H9 (cell line): ENCODE measurements at regions not wholly inside any gene's neighbourhood (a gene's known extent, or its start where the extent isn't known, plus 50 kb on each side); places are given as distances from the start of the nearest gene placed in this dataset.

Source experiments
- DNase-seq: peaks from one replicate; pipeline ENCODE4 v3.0.0-alpha.2; 2017
- H2AFZ ChIP-seq: one replicate; pipeline ENCODE4 v1.6.1; 2013; ENCODE audit warnings: mild to moderate bottlenecking, low read length, control low read depth, moderate library complexity
- H2AK5ac ChIP-seq: 2 replicates; pipeline ENCODE4 v1.6.1; 2013; ENCODE audit warnings: low read length, control low read depth, mixed read lengths; ENCODE audit not compliant: insufficient read length
- H2BK120ac ChIP-seq: one replicate; pipeline ENCODE4 v1.6.1; 2013; ENCODE audit warnings: low read depth, mild to moderate bottlenecking, low read length, control low read depth, inconsistent platforms; ENCODE audit not compliant: poor library complexity, severe bottlenecking
- H2BK12ac ChIP-seq: 2 replicates; pipeline ENCODE4 v1.6.1; 2013; ENCODE audit warnings: low read length, control low read depth, mixed read lengths, low read depth; ENCODE audit not compliant: insufficient read length
- H2BK15ac ChIP-seq: 2 replicates; pipeline ENCODE4 v1.6.1; 2013; ENCODE audit warnings: low read depth, low read length, control low read depth
- H2BK20ac ChIP-seq: one replicate; pipeline ENCODE4 v1.6.1; 2013; ENCODE audit warnings: low read depth, mild to moderate bottlenecking, low read length, control low read depth, inconsistent platforms; ENCODE audit not compliant: poor library complexity, severe bottlenecking
- H2BK5ac ChIP-seq: 2 replicates; pipeline ENCODE4 v1.6.1; 2013; ENCODE audit warnings: low read length, control low read depth, mixed read lengths; ENCODE audit not compliant: insufficient read length
- H3K14ac ChIP-seq: 2 replicates; pipeline ENCODE4 v1.6.1; 2013; ENCODE audit warnings: low read length, control low read depth; ENCODE audit not compliant: insufficient read depth
- H3K18ac ChIP-seq: 2 replicates; pipeline ENCODE4 v1.6.1; 2013; ENCODE audit warnings: low read depth, mild to moderate bottlenecking, mixed read lengths, low read length, control low read depth; ENCODE audit not compliant: insufficient read length
- H3K23ac ChIP-seq: 2 replicates; pipeline ENCODE4 v1.6.1; 2013; ENCODE audit warnings: low read length, control low read depth, mixed read lengths, low read depth; ENCODE audit not compliant: insufficient read length
- H3K23me2 ChIP-seq: 2 replicates; pipeline ENCODE4 v1.6.1; 2013; ENCODE audit warnings: low read depth, mild to moderate bottlenecking, mixed read lengths, low read length, control low read depth; ENCODE audit not compliant: insufficient read length, poor library complexity, severe bottlenecking
- H3K27ac ChIP-seq: 2 replicates; pipeline ENCODE4 v1.5.1; 2013; ENCODE audit warnings: low read length, control low read depth, mixed read lengths, low read depth; ENCODE audit not compliant: insufficient read length
- H3K27me3 ChIP-seq: 2 replicates; pipeline ENCODE4 v1.6.1; 2013; ENCODE audit warnings: low read length, control low read depth, inconsistent platforms; ENCODE audit not compliant: insufficient read depth
- H3K4ac ChIP-seq: 2 replicates; pipeline ENCODE4 v1.6.1; 2013; ENCODE audit warnings: low read depth, mild to moderate bottlenecking, control low read depth, inconsistent platforms, low read length, moderate library complexity
- H3K4me1 ChIP-seq: 2 replicates; pipeline ENCODE4 v1.6.1; 2013; ENCODE audit warnings: low read length, control low read depth, inconsistent platforms; ENCODE audit not compliant: insufficient read depth
- H3K4me2 ChIP-seq: 2 replicates; pipeline ENCODE4 v1.6.1; 2013; ENCODE audit warnings: low read length, control low read depth, mixed read lengths; ENCODE audit not compliant: insufficient read length, insufficient read depth
- H3K56ac ChIP-seq: 2 replicates; pipeline ENCODE4 v1.6.1; 2013; ENCODE audit warnings: low read depth, mild to moderate bottlenecking, mixed read lengths, low read length, control low read depth; ENCODE audit not compliant: insufficient read length
- H3K79me1 ChIP-seq: 2 replicates; pipeline ENCODE4 v1.6.1; 2013; ENCODE audit warnings: low read depth, mild to moderate bottlenecking, moderate library complexity, low read length, control low read depth, inconsistent platforms; ENCODE audit not compliant: insufficient read depth, poor library complexity, severe bottlenecking
- H3K79me2 ChIP-seq: 2 replicates; pipeline ENCODE4 v1.6.1; 2013; ENCODE audit warnings: low read length, control low read depth, inconsistent platforms; ENCODE audit not compliant: insufficient read depth
- H3K9ac ChIP-seq: 2 replicates; pipeline ENCODE4 v1.6.1; 2013; ENCODE audit warnings: low read length, control low read depth, mixed read lengths; ENCODE audit not compliant: insufficient read length; ENCODE audit errors: extremely low read depth
- H3K9me3 ChIP-seq: one replicate; pipeline ENCODE4 v1.6.1; 2013; ENCODE audit warnings: low read depth, low read length, inconsistent platforms; ENCODE audit not compliant: control insufficient read depth
- H3T11ph ChIP-seq: one replicate; pipeline ENCODE4 v1.6.1; 2013; ENCODE audit warnings: mild to moderate bottlenecking, low read length, control low read depth, inconsistent platforms
- H4K20me1 ChIP-seq: one replicate; pipeline ENCODE4 v1.6.1; 2013; ENCODE audit not compliant: control insufficient read depth, insufficient read length, insufficient read depth
- H4K5ac ChIP-seq: 2 replicates; pipeline ENCODE4 v1.6.1; 2013; ENCODE audit warnings: low read depth, mild to moderate bottlenecking, mixed read lengths, low read length, control low read depth; ENCODE audit not compliant: insufficient read length
- H4K8ac ChIP-seq: replicated peaks from 2 replicates; pipeline ENCODE4 v1.6.1; 2013; ENCODE audit warnings: low read length, control low read depth, mixed read lengths, low read depth; ENCODE audit not compliant: insufficient read length
- H4K91ac ChIP-seq: 2 replicates; pipeline ENCODE4 v1.6.1; 2013; ENCODE audit warnings: low read depth, mild to moderate bottlenecking, moderate library complexity, mixed read lengths, low read length, control low read depth; ENCODE audit not compliant: insufficient read length
- H3K27ac Mint-ChIP-seq, 3 experiments: 2 replicates in 2 of 3; 3 replicates in 1 of 3; pipeline ENCODE4 v1.8.0; 2020 to 2021; ENCODE audit warnings: mixed read lengths in 3 of 3, mild to moderate bottlenecking in 1 of 3, moderate library complexity in 1 of 3
- H3K27me3 Mint-ChIP-seq: 2 replicates; pipeline ENCODE4 v1.8.0; 2021; ENCODE audit warnings: low read depth, mild to moderate bottlenecking, moderate library complexity, mixed read lengths
- H3K36me3 Mint-ChIP-seq, 3 experiments: 2 replicates in 2 of 3; 3 replicates in 1 of 3; pipeline ENCODE4 v1.8.0; 2020 to 2021; ENCODE audit warnings: low read depth in 3 of 3, mixed read lengths in 3 of 3; ENCODE audit not compliant: insufficient read depth in 1 of 3
- H3K4me1 Mint-ChIP-seq, 2 experiments: 2 replicates each; pipeline ENCODE4 v1.8.0; 2020; ENCODE audit warnings: mixed read lengths in 2 of 2
- H3K4me3 Mint-ChIP-seq, 2 experiments: 2 replicates in 1 of 2; 3 replicates in 1 of 2; pipeline ENCODE4 v1.8.0; 2020 to 2021; ENCODE audit warnings: mild to moderate bottlenecking in 2 of 2, mixed read lengths in 2 of 2, moderate library complexity in 1 of 2
- H3K9me3 Mint-ChIP-seq, 2 experiments: 2 replicates in 1 of 2; 3 replicates in 1 of 2; pipeline ENCODE4 v1.8.0; 2020; ENCODE audit warnings: mild to moderate bottlenecking in 2 of 2, mixed read lengths in 2 of 2, moderate library complexity in 1 of 2
- CTCF ChIP-seq: fragments of 200-600 bp; sonication (generic); conservative IDR thresholded peaks from 3 replicates; pipeline ENCODE4 v1.8.0; 2021; ENCODE audit warnings: antibody characterized with exemption, mild to moderate bottlenecking
- WGBS: extraction: QIAGEN DNeasy Blood & Tissue Kit; methylation state at CpG from one replicate; pipeline ENCODE4 v1.1.7; 2013; ENCODE audit warnings: missing lambda C conversion rate, low lambda C conversion rate, mixed read lengths; ENCODE audit not compliant: insufficient read length; ENCODE audit errors: extremely low coverage; 5-methylcytosine and 5-hydroxymethylcytosine counted together

- H3K27me3 Mint-ChIP-seq = no peaks in the 10 kb centered on the region
- H3K4me3 Mint-ChIP-seq = no peak overlapping the region
- H3K4me2 ChIP-seq = no peak overlapping the region
- no peak overlapping the region for H4K5ac ChIP-seq
- no peak overlapping the region for H3K9ac ChIP-seq
- no peak for DNase-seq
- no peak overlapping the region for H3K27ac ChIP-seq
- H3K4me1 ChIP-seq = no peaks in the 10 kb centered on the region
- H2BK20ac ChIP-seq = no peak overlapping the region
- H4K8ac ChIP-seq = no peak overlapping the region
- H3K18ac ChIP-seq = no peak overlapping the region
- no peak overlapping the region for H2AFZ ChIP-seq
- no peaks in the 10 kb centered on the region for H3K79me2 ChIP-seq
- no peaks in the 10 kb centered on the region for H3K23me2 ChIP-seq
- H2BK120ac ChIP-seq = no peak overlapping the region
- no peak overlapping the region for H3K23ac ChIP-seq
- no peak overlapping the region for H3K56ac ChIP-seq
- H2BK5ac ChIP-seq = no peak overlapping the region
- peaks cover 5 to 8% of the 10 kb centered on the region in 2 experiments; a peak in 3 of 4 replicates for H3K4me1 Mint-ChIP-seq
- no peak overlapping the region for H2BK12ac ChIP-seq
- H3K27ac Mint-ChIP-seq = no peak overlapping the region
- no peaks in the 10 kb centered on the region for H3K9me3 Mint-ChIP-seq
- H3T11ph ChIP-seq = no peak overlapping the region
- H3K4ac ChIP-seq = no peak overlapping the region
- TF ChIP-seq CTCF = no peak
- no peak overlapping the region for H4K91ac ChIP-seq
- no peaks in the 10 kb centered on the region for H3K27me3 ChIP-seq
- no CpG with 5 or more reads among the region's 2 CpGs for WGBS
- no peak overlapping the region for H3K14ac ChIP-seq
- no peak overlapping the region for H2AK5ac ChIP-seq
- no peaks in the 10 kb centered on the region for H3K9me3 ChIP-seq
- no peaks in the 10 kb centered on the region for H4K20me1 ChIP-seq
- H2BK15ac ChIP-seq = no peak overlapping the region
- no peaks in the 10 kb centered on the region for H3K36me3 Mint-ChIP-seq
- no peaks in the 10 kb centered on the region for H3K79me1 ChIP-seq
Observed at GRCh38 chr1:216914974-216915373, 191.7 kb upstream of the ESRRG start.
